Left renal pelvis (tissue), 4 donors: ENCODE measurements at regions not wholly inside any gene's neighbourhood (a gene's known extent, or its start where the extent isn't known, plus 50 kb on each side); places are given as distances from the start of the nearest gene placed in this dataset.
"Not testable (repeated sequence)": the region's sequence is repeated elsewhere in the genome, so short reads cannot be mapped to it uniquely, and the experiment has no call there.

Experiments used
- DNase-seq, 4 donors: peaks; one replicate each; pipeline ENCODE4 v3.0.0-alpha.2; 2013; ENCODE audit warnings: low read depth in 4 of 4, low spot score in 3 of 4

GRCh38 chr14:30349520-30349919, 209.4 kb upstream of the G2E3 start:
- no peak for DNase-seq

- DNase-seq: no peak
Measured at GRCh38 chr14:30354439-30354838, 204.5 kb upstream of the G2E3 start.

- DNase-seq: no peak
Measured at GRCh38 chr14:30355431-30355913, 203.5 kb upstream of the G2E3 start.

GRCh38 chr14:30356438-30357202, 202.3 kb upstream of the G2E3 start:
- DNase-seq: no peak

- DNase-seq: no peak
Measured at GRCh38 chr14:30357791-30358190, 201.2 kb upstream of the G2E3 start.

- DNase-seq: no peak
Measured at GRCh38 chr14:30362369-30363218, 196.4 kb upstream of the G2E3 start.

- not testable (repeated sequence) for DNase-seq
Measured at GRCh38 chr14:30363219-30363880, 195.6 kb upstream of the G2E3 start.

GRCh38 chr14:30369502-30370180, 189.3 kb upstream of the G2E3 start:
- no peak for DNase-seq

- DNase-seq: no peak
Measured at GRCh38 chr14:30373053-30373452, 185.9 kb upstream of the G2E3 start.

GRCh38 chr14:30373526-30373925, 185.4 kb upstream of the G2E3 start:
- DNase-seq: no peak

GRCh38 chr14:30375296-30375892, 183.6 kb upstream of the G2E3 start:
- DNase-seq: peak in 1 of 4 donors; percentile 2

- no peak for DNase-seq
Measured at GRCh38 chr14:30381861-30382480, 177.0 kb upstream of the G2E3 start.

GRCh38 chr14:30385925-30386324, 173.0 kb upstream of the G2E3 start:
- no peak for DNase-seq

- no peak for DNase-seq
Measured at GRCh38 chr14:30387871-30388270, 171.1 kb upstream of the G2E3 start.

GRCh38 chr14:30389134-30389876, 169.7 kb upstream of the G2E3 start:
- DNase-seq: no peak

- DNase-seq: no peak
Measured at GRCh38 chr14:30389877-30390385, 169.0 kb upstream of the G2E3 start.

- DNase-seq: no peak
Measured at GRCh38 chr14:30395065-30395464, 163.9 kb upstream of the G2E3 start.

- no peak for DNase-seq
Measured at GRCh38 chr14:30402846-30403245, 156.1 kb upstream of the G2E3 start.

- no peak for DNase-seq
Measured at GRCh38 chr14:30403791-30404190, 155.2 kb upstream of the G2E3 start.
